HG03354 (cell line): ENCODE measurements at regions not wholly inside any gene's neighbourhood (a gene's known extent, or its start where the extent isn't known, plus 50 kb on each side); places are given as distances from the start of the nearest gene placed in this dataset.
"Not testable (repeated sequence)": the region's sequence is repeated elsewhere in the genome, so short reads cannot be mapped to it uniquely, and the experiment has no call there.

ENCODE experiments used
- ATAC-seq: cut with Tn5 transposase; IDR thresholded peaks from one replicate; pipeline ENCODE4 v1.9.1; 2021; ENCODE audit warnings: mild to moderate bottlenecking; ENCODE audit not compliant: unreplicated experiment, poor library complexity, severe bottlenecking

DNA sequence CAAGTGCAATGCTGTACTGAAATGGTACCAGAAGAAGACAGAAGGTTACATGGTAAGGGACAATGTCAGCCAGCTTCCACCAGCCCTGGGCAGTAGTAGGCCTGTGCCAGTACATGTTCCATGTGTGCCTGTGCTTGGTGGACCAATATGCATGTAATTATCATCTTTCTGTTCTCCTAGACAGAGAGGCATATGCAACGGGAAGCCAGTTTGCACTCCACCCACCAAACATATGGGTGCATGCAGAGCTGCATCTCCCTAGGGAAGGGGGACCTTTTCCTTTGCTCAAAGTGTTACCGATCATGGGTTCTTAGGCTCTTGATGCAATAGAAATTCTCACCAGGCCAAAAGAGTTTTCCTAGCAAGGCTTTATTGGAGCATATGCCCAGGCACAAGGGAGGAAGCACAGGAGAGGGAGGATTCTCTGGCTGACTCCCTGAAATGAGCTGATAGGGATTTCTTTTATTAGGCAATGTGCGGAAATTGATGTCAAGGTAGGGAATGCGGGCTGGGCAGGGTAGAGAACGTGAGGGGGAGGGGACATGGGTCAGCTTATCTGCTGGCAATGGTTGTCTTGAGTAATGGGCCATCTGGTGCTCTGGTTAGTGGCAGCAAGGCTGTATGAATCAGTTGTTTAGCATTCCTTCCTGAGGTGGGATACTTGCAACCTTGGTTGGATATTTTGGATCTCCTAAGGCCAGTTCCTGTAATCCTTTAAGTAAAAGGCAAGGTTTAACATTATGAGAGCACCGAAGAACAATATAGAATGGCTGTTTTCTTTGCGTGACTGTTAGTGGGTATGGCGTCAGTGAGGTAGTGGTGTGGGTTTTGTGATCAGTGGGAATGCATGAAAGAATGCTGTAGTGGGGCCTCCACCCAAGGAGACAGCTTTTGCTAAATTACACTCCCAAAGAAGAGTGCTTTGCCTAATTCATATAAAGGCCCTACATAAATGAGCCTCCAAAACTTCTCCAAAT lies 102.5 kb downstream of the CDRT15L2 start:
- not testable (repeated sequence) for ATAC-seq

- not testable (repeated sequence) for ATAC-seq
Observed at GRCh38 chr17:20683651-20684229, 104.2 kb downstream of the CDRT15L2 start.

DNA sequence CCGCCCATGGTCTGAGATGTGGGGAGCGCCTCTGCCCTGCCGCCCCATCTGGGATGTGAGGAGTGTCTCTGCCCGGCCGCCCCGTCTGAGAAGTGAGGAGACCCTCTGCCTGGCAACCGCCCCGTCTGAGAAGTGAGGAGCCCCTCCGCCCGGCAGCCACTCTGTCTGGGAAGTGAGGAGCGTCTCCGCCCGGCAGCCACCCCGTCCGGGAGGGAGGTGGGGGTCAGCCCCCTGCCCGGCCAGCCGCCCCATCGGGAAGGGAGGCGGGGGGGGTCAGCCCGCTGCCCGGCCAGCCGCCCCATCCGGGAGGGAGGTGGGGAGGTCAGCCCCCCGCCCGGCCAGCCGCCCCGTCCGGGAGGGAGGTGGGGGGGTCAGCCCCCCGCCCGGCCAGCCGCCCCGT lies 105.5 kb downstream of the CDRT15L2 start:
- ATAC-seq = not testable (repeated sequence)

DNA sequence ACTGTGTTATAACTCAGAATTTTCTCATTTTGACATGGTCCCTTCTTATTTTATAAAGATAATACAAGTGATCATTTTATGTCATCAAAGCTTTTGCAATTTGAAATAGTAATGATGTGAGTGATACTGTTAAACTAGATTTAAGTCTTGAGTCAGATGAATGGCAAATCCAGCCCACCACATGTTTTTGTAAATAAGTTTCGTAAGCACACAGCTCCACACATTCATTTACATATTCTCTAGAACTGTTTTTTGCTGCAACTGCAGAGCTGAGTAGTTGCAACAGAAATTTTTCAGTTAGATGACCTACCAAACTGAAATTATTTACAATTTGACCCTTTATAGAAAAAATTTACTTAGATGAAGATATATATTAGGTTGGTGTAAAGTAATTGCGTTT lies 108.1 kb downstream of the CDRT15L2 start:
- not testable (repeated sequence) for ATAC-seq

GRCh38 chr17:20689170-20689749 lies 109.7 kb downstream of the CDRT15L2 start:
- ATAC-seq = not testable (repeated sequence)

- ATAC-seq = not testable (repeated sequence)
Observed at GRCh38 chr17:20692706-20693105, 113.2 kb downstream of the CDRT15L2 start.

DNA sequence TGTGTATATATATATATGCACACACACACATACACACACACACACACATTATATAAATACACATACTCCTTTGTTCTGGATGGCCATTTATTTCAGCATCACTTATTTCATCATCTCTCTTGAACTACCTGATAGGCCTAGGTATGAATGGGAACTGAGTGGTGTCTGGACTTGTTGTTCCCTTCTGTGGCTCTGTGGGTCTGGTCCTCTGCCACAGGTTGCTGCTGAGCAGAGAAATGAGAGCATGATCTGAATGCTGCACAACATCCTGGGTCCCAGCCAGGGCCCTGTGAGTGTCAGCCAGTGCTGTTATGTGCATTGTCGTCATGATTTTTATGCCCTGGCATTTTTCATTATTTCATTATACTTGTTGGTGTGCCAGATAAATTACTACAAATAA lies 116.3 kb downstream of the CDRT15L2 start:
- not testable (repeated sequence) for ATAC-seq

DNA sequence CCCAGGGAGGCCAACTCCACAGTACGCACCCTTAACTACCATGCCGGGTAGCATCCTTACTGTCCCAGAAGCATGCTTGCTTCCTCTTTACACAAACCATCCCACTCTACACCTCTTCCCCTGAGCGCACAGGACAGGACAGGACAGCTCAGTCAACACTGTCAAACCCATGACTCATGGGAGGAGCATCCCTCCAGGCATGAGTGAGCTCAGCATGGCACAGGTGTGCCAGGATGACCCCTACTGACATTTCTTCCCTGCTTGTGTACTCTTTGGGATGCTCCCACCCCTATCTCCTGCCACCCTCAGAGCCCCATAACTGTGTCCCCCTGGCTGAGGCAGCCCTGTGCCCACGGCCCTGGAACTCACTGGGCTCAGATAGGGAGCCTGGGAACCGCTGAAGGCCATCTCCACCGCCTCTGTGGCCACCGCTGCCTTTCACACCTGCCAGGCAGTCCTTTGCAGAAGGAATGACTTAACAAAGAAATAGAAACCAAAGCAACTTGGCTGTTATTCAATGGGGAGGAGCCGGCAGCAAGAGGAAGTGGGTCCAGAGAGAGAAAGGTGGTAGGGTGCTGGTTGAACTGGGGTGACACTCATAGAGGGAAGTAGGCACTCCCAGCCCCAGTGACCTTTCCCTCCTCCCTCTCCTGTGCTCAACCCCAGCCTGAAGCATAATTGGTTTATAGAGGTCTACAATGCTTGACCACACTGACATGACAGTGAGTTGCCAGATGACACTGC lies 119.1 kb downstream of the CDRT15L2 start:
- peak; percentile 92 for ATAC-seq

- not testable (repeated sequence) for ATAC-seq
Observed at GRCh38 chr17:20700528-20700927, 121.0 kb downstream of the CDRT15L2 start.

DNA sequence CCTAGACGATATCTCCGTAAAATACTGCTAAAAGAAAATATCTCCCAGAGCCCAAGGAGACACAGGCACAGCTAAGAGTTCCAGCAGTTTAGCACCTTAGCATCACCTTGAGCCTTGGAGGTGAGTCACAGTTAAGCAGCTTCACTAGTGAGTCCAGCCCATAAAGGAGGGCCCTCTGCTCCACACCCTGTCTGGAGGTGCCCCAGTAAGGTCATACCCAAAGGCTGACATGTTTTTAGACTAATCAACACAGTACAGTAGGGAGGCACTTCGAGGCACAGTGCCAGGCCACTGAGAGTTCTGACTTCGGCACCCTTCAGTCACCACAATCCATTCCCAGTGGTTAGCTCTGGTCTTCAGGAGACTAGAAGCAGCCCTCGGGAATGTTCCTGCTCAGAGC lies 121.8 kb downstream of the CDRT15L2 start:
- not testable (repeated sequence) for ATAC-seq

GRCh38 chr17:20702692-20703091 lies 123.2 kb downstream of the CDRT15L2 start:
- ATAC-seq = no peak

GRCh38 chr17:20703781-20704180 lies 124.3 kb downstream of the CDRT15L2 start:
- ATAC-seq = no peak

- not testable (repeated sequence) for ATAC-seq
Observed at GRCh38 chr17:20705186-20705585, 125.7 kb downstream of the CDRT15L2 start.

- no peak for ATAC-seq
Observed at GRCh38 chr17:20706751-20707373, 127.3 kb downstream of the CDRT15L2 start.

GRCh38 chr17:20708821-20709220 lies 129.3 kb downstream of the CDRT15L2 start:
- not testable (repeated sequence) for ATAC-seq

DNA sequence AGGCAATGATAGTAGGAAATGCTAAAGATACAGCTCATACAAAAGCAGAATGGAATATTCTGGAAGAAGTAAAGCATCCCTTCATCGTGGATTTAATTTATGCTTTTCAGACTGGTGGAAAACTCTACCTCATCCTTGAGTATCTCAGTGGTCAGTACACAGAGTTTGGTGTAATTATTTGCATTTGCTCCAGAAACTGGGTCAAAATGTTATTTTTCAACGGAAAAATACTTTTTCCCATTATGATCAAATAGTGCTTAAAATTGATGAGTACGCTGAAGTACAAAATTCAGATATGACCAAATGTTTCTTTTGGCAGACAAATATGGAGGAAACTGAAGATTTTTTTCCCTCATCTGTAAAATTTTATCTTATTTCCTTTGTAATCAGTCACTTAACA lies 137.0 kb downstream of the CDRT15L2 start:
- ATAC-seq = not testable (repeated sequence)

- ATAC-seq = no peak
Observed at GRCh38 chr17:20721171-20721570, 141.6 kb downstream of the CDRT15L2 start.

DNA sequence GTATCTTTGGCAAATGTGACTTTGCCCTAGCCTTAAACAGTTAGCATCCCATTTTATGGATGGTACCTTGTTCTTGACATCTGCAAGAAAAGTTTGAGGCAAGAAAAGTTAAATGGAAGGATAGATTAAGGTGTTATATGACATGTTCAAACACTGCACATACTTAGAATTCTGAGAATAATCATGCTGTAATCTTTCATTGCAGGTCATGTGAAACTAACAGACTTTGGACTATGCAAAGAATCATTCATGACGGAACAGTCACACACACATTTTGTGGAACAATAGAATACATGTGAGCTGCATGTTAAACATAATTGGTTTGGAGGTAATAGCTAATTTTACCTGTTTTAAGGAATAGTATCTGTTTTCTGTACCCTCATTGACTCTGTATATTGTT lies 144.9 kb downstream of the CDRT15L2 start:
- ATAC-seq = not testable (repeated sequence)

- not testable (repeated sequence) for ATAC-seq
Observed at GRCh38 chr17:20727201-20727600, 147.7 kb downstream of the CDRT15L2 start.
